Neutrophil (primary cell): ENCODE measurements at regions not wholly inside any gene's neighbourhood (a gene's known extent, or its start where the extent isn't known, plus 50 kb on each side); places are given as distances from the start of the nearest gene placed in this dataset.

Experiments used
- H3K27ac ChIP-seq: fragments of 200-600 bp; sonication (generic); 2 replicates; pipeline ENCODE4 v1.5.1; 2016; ENCODE audit warnings: mild to moderate bottlenecking, moderate library complexity
- H3K27me3 ChIP-seq: fragments of 200-600 bp; sonication (generic); 2 replicates; pipeline ENCODE4 v1.6.0; 2016; ENCODE audit warnings: mild to moderate bottlenecking
- H3K36me3 ChIP-seq: fragments of 200-600 bp; sonication (generic); 2 replicates; pipeline ENCODE4 v1.5.1; 2017
- H3K4me1 ChIP-seq, 2 experiments: fragments of 200-600 bp in 1 of 2; sonication (generic) in 1 of 2; 1 replicate in 1 of 2; 2 replicates in 1 of 2; pipeline versions ENCODE4 v1.5.1 to v1.6.1; 2013 to 2016; ENCODE audit warnings: low read depth in 1 of 2, low read length in 1 of 2, mild to moderate bottlenecking in 1 of 2, moderate library complexity in 1 of 2; ENCODE audit not compliant: control insufficient read depth in 1 of 2, insufficient read depth in 1 of 2
- H3K4me3 ChIP-seq, 2 experiments: fragments of 200-600 bp in 1 of 2; sonication (generic) in 1 of 2; 1 replicate in 1 of 2; 2 replicates in 1 of 2; pipeline ENCODE4 v1.5.1; 2013 to 2016; ENCODE audit warnings: low read depth in 1 of 2, low read length in 1 of 2, mild to moderate bottlenecking in 1 of 2, moderate library complexity in 1 of 2
- H3K9me3 ChIP-seq: fragments of 200-600 bp; sonication (generic); 2 replicates; pipeline ENCODE4 v1.5.1; 2016
- CTCF ChIP-seq: fragments of 200-600 bp; sonication (generic); IDR thresholded peaks from 2 replicates; pipeline ENCODE4 v1.5.1; 2016; ENCODE audit warnings: antibody characterized with exemption

- Histone ChIP-seq H3K27me3 (no peaks in the 10 kb centered on the region), H3K27ac (no peak overlapping the region), H3K4me3 (no peak overlapping the region), H3K36me3 (no peaks in the 10 kb centered on the region), H3K9me3 (no peaks in the 10 kb centered on the region), H3K4me1 (no peaks in the 10 kb centered on the region)
- no peak for TF ChIP-seq CTCF
These were observed 286.9 kb upstream of the CLINT1 start for GRCh38 chr5:158145827-158146226.

- H3K4me1 ChIP-seq: no peaks in the 10 kb centered on the region
- TF ChIP-seq CTCF: no peak
These were observed 284.1 kb upstream of the CLINT1 start for GRCh38 chr5:158143081-158143480.

GRCh38 chr5:158142156-158142555, 283.2 kb upstream of the CLINT1 start:
- H3K27me3 ChIP-seq: no peaks in the 10 kb centered on the region
- no peaks in the 10 kb centered on the region for H3K9me3 ChIP-seq

More at GRCh38 chr5:158143081-158143480, 284.1 kb upstream of the CLINT1 start:
- H3K36me3 ChIP-seq: no peaks in the 10 kb centered on the region
- no peak overlapping the region for H3K4me3 ChIP-seq
- H3K27me3 ChIP-seq: no peaks in the 10 kb centered on the region
- no peak overlapping the region for H3K27ac ChIP-seq
- H3K9me3 ChIP-seq: no peaks in the 10 kb centered on the region

GRCh38 chr5:158140120-158140731, 281.3 kb upstream of the CLINT1 start:
- no peaks in the 10 kb centered on the region for H3K4me1 ChIP-seq
- no peak for TF ChIP-seq CTCF
- H3K27ac ChIP-seq: no peak overlapping the region

More at GRCh38 chr5:158142156-158142555, 283.2 kb upstream of the CLINT1 start:
- Histone ChIP-seq H3K36me3 (no peaks in the 10 kb centered on the region), H3K4me1 (no peaks in the 10 kb centered on the region), H3K27ac (no peak overlapping the region), H3K4me3 (no peak overlapping the region)
- TF ChIP-seq CTCF: no peak

GRCh38 chr5:158139161-158139560, 280.2 kb upstream of the CLINT1 start:
- no peak overlapping the region for H3K27ac ChIP-seq
- H3K27me3 ChIP-seq: no peaks in the 10 kb centered on the region
- no peak overlapping the region for H3K4me3 ChIP-seq
- H3K9me3 ChIP-seq: no peaks in the 10 kb centered on the region
- TF ChIP-seq CTCF: no peak
- H3K36me3 ChIP-seq: no peaks in the 10 kb centered on the region
- no peaks in the 10 kb centered on the region for H3K4me1 ChIP-seq

More at GRCh38 chr5:158140120-158140731, 281.3 kb upstream of the CLINT1 start:
- H3K27me3 ChIP-seq: no peaks in the 10 kb centered on the region
- no peaks in the 10 kb centered on the region for H3K36me3 ChIP-seq
- H3K9me3 ChIP-seq: no peaks in the 10 kb centered on the region
- H3K4me3 ChIP-seq: no peak overlapping the region
